ENCODE measurements at regions not wholly inside any gene's neighbourhood (a gene's known extent, or its start where the extent isn't known, plus 50 kb on each side); places are given as distances from the start of the nearest gene placed in this dataset.

DNA sequence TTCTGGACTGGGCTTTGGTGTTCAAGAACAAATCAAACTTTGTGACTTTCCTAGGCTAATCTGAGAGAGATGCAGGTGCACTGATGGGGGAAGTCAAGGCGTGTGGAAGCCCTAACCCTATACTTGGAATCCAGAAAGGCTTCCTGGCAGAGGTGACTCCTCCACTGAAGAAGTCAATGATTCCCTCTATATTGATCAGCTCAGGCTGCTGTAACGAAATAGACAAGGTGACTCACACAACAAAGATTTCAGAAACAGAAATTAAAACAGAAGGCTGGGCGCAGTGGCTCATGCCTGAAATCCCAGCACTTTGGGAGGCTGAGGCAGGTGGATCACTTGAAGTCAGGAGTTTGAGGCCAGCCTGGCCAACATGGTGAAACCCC lies 69.6 kb upstream of the GGTA1 start:
- no peak for DNase-seq (ENCODE audit: low spot score)

- no peak for DNase-seq (ENCODE audit: low spot score)
Observed at GRCh38 chr9:121572581-121572980, 72.9 kb upstream of the GGTA1 start.

DNA sequence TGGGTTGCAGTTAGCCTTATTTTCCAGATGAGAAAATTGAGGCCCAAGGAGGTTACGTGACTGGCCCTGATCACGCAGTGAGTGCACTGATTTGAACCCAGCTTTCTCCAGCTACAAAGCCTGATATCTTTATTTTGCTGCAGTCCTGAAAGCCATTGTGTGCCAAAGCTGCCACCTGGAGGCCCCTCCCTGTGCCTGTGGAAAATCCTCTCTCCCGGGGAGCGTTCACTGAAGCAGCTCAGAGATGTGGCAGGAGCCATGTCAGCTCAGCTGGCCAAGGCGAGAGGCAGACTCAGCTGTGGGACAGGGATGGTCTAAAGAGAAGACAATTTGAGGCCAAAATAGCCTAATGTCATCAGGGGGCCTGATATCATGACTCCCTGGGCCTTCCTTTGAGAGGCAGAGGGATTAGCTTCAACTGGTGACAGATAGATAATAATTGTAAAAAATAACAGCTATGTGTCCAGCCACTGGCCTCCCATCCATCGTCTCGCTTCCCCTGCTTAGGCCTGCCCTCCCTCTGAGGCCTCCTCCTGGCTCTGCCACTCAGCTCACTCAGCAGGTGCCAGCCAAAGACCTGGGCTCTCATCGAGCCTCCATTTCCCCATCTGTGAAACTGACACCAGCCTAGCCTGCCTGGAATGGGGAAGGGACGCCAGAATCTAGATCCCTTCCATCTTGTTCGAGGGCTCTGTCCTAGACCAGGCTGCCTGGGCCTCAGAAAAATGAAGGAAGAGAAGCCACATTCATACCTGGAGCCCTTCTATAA lies 74.3 kb upstream of the GGTA1 start:
- DNase-seq (ENCODE audit: low spot score) = no peak

DNA sequence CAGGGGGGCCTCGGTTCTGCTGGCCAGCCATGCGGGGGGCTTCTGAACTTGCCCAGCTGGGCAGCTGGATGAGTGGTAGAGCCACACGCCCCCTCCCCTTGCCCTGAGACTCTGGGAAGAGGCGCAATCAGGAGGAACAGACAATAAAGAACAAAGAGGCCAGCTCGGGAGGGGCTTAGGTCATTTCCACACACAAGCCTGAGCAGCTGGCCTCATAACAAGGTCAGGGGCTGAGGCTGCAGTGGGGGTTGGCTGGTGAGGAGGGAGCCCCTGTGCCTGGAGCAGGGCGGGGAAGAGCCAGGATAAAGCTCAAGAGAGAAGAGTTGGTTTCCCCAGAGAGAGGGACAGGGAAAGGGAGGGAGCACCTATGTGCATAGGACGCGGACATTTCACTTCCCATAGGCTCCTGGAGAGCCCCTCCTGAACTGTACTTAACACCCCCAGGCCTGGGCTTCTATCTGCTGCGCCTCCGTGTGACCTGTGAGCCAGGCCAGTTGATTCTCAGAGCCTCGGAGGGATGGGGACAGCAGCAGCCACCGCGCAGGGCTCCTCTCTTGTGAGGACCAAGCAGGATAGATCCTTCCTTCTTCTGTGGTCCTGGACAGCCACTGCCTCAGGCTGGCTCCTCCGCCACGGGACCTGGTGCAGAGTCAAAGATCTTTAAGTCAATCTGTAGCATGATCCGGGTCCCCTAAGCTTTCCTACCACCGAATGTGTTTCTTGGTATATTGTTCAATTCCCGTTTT lies 75.3 kb upstream of the GGTA1 start:
- no peak for DNase-seq (ENCODE audit: low spot score)

DNA sequence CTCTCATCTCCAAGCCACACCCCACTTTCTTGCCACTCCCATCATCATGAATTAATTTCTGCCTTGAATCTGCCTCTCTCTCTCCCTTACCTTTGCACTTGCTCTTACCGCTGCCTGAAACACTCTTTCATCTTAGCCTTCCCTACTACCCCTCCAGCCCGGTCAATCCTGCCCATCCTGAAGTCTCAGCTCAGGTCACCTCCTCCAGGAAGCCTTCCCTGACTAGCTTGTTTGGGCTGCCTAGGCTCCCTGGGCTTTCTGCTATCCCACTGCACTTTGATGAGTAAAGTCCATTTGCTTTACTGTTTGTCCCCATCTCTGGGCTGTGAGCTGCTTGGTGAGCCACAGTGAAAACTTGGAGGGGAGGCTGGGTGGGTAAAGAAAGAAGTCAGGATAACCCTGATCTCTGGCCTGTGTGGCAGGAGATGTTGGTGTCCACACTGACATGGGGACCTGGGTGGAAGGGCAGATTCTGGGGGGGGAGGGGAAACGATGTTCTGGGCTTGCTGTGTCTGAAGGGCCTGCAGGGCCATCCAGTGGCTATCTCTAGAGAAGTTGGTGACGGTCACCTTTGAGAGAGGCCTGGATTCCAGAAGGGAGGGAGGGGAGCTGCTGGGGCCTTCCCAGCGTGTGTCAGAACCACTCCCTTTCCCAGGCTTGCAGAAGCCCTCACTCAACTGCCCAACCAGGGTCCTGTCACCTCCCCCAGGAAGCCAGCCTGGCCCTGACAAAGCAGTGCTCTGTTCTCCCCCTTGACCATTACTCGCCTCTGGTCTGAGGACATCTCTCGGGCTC lies 75.0 kb upstream of the DAB2IP start:
- DNase-seq (ENCODE audit: low spot score) = no peak

DNA sequence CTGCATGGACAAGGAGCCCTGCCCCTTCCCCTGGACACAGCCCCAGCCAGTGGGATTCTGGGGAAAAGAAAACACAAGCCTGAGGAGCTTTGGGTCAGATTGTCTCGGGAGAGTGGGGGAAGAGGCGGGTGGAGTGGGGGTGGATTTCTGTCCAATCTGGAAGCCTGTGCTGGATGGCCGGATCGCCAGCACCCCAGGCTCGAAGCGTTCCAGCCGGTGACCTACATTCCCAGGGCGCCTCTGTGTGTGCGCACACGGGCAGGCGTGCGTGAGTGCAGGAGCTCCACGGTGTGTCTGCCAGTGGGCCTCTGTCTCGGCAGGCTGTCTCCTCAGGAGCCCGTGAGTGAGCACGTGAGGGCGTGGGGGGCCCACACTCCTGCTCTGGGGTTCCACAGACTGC lies 74.3 kb upstream of the DAB2IP start:
- no peak for DNase-seq (ENCODE audit: low spot score)

DNA sequence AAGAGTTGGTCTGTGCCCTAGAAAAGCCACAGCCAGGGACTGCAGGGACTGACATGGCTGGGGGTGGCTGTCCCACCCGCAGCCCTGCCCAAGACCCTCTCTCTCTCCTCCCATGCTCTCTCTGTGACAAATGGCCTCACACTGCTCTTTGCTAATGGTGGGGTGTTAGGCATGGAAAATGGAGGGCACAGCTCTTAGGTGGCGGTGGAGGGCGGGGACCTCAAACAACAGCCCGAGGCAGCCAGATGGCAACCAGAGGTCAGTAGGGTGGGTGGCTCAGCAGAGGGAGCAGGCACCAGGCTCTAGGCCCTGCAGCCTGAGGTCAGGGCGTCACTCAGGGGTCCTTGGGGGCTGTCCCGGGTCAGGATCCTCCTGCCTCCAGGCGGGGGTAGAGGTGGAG lies 73.9 kb upstream of the DAB2IP start:
- DNase-seq (ENCODE audit: low spot score) = no peak

DNA sequence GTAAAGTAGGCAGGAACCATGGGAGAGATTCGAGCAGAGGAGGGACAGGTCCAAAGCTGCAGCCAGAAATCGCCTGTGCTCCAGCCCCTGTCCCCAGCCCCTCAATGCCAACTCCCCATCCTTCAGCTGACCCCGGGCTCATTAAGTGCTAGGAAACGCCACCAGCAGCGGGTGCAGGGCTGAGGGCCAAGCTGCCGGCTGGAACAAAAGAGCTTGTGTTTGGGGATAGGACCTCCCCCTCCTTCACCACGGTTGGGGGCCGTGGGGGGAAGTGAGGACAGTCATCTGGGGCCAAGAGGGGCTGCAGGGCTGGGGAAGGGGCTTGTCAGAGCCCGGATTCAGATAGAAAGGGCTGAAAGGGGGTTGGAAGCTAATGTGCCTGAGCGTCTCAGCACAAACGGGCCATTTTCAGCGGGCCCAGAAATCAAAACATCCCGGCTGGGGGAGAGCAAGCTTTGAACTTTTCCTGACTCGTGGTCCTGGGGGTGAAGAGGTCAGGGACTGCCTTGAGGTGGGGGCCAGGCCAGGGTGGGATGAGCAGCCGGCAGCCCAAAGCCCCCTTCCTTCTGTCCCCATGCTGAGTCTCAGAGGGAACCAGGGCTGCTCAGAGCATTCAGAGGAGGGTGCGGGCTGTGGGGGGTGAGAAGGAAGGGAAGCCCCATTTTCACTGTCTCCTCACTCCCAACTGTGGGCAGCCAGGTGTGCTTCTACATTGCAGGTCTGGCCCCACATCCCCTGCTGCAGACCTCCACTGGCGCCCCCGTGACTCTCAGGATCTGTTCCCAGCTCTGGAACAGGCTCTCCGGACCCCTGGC lies 69.4 kb upstream of the DAB2IP start:
- DNase-seq (ENCODE audit: low spot score) = no peak

- DNase-seq (ENCODE audit: low spot score) = no peak
Observed at GRCh38 chr9:121582641-121583040, 68.8 kb upstream of the DAB2IP start.

DNA sequence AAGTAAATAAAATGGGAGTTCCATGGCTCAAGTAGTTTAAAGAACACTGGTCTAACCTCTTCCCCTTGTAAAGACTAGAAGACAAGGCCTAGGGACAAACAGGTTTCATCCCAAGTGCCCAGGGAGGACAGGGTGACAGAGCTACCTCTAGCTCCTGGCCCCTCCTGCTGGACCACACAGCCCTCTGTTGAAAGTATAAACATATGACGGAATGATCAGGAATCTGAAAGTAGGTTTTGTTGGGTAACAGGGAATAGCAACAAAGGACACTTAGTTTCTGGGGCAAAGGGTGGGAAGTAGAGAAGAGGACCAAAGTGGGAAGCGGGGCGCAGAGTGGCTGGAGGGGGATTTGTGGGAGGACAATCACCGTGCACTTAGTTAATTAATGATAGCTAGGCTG lies 67.0 kb upstream of the DAB2IP start:
- DNase-seq (ENCODE audit: low spot score) = no peak

GRCh38 chr9:121587863-121588262 lies 63.6 kb upstream of the DAB2IP start:
- DNase-seq (ENCODE audit: low spot score) = no peak

DNA sequence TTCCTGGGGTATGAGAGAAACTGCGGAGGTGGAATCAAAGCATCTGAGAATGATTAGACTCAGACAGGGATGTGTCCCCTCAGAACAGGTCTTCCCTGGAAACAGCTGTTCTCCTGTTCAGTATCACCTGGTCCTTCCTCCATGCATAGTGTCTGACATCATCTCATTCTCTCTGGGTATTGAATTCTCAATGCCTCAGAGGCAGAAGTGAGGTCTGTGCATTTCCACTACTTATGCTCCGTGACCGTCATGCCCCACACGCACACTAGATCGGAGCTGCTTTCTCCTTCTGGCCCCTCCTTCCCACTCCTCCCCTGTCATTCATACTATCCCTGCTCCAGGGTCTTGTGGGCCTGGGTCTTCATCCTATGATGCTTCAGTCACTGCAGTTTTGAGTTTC lies 61.4 kb upstream of the DAB2IP start:
- DNase-seq (ENCODE audit: low spot score) = no peak

DNA sequence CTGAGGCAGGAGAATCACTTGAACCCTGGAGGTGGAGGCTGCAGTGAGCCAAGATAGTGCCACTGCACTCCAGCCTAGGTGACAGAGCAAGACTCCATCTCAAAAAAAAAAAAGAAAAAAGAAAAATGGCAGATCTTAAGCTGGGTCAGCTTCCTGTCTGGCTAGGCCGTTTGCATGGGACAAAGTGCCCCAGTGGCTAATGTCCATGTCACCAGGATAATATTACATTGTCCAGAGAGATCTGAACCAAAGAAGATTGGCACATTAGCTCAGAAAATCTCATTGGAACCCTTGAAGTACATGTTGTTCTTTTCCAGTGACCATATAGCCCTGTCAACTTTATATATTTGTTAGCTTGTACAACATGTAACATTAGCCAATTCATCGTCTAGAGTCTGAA lies 59.2 kb upstream of the DAB2IP start:
- DNase-seq (ENCODE audit: low spot score) = no peak

- no peak for DNase-seq (ENCODE audit: low spot score)
Observed at GRCh38 chr9:121593066-121593465, 58.4 kb upstream of the DAB2IP start.

- DNase-seq (ENCODE audit: low spot score) = no peak
Observed at GRCh38 chr9:121596515-121596914, 54.9 kb upstream of the DAB2IP start.

- DNase-seq (ENCODE audit: low spot score) = no peak
Observed at GRCh38 chr9:121597698-121598166, 53.7 kb upstream of the DAB2IP start.

GRCh38 chr9:121598167-121598964 lies 53.1 kb upstream of the DAB2IP start:
- no peak for DNase-seq (ENCODE audit: low spot score)

DNA sequence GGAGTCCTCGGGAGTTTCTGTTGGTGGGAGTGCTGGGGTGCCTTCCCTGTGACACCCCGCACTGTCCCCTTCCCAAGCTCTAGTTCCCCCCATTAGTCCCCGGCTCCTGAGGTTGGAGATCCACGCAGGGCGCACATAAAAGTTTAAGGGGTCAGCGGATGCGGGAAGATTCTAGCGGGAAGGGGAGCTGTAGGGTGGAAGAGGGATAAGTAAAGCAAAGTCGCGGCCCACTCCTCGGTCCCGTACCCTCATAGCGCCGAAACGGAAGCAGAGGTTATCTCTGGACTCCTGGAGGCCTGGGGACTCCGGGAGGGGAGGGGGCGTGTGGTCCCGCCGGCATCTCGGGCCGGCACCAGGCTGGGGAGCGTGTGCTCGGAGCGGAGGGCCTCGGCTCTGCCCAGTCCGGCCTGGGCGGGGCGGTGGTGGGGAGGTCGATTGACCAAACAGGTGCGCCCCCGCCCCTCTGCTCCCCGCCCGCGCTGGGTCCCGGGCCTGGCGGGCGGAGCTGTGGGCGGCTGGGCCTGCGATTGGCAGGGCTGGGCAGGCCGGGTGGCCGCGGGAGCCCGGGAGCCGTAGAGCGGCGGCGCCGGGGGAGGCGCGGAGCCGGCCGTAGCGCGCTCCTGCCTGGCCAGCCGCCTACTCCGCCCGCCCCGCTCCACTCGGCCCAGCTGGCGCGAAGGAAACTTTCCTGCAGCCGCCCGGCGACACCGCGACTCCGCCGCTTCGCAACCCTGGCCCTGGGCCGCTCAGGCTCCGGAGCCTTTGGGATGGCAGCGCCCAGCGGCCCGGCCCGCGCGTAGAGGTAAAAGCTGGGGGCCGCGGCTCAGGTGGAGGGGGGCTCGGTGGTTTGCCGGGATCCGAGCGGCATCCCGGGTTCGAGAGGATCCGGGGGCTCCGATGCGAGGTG lies 52.2 kb upstream of the DAB2IP start:
- DNase-seq (ENCODE audit: low spot score) = no peak

DNA sequence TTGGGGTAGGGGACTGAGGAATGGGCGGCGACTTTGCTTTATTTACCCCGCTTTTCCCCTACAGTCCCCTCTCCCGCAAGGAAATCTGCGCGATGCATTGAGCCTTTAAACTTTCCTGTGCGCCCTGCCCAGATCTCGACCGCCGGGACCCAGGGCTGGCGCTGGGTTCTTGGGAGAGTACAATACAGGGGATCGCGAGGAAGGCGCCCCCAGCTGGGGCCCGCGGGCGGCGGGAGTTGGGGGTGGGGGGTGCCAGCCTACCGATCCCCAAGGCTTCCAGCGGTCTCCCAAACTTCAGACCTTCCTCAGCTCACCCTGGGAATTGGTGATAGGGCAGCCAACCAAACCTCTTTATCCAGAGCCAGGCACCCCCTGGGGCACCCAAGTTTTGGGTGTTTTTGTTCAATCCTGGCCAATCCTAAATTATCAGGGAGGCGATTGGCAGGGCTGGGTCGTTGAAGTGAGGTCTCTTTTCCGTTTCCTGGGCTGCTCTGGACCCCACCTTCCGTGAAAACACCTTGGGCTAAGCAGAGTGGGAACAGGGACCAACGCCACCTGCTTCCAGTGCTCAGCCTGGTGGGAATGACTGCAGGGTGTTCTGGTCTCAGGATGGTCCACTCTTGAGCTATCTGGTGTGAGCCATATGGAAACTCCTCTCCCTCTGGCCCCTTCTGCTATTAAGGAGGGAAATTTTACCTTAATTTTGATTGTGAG lies 51.4 kb upstream of the DAB2IP start:
- DNase-seq (ENCODE audit: low spot score) = no peak

Data from hematopoietic multipotent progenitor cell treated with erythropoietin and hydrocortisone succinate and interleukin-3 and kit ligand, for 17 days (in vitro differentiated cells).